ENCODE measurements at regions not wholly inside any gene's neighbourhood (a gene's known extent, or its start where the extent isn't known, plus 50 kb on each side); places are given as distances from the start of the nearest gene placed in this dataset.

DNA sequence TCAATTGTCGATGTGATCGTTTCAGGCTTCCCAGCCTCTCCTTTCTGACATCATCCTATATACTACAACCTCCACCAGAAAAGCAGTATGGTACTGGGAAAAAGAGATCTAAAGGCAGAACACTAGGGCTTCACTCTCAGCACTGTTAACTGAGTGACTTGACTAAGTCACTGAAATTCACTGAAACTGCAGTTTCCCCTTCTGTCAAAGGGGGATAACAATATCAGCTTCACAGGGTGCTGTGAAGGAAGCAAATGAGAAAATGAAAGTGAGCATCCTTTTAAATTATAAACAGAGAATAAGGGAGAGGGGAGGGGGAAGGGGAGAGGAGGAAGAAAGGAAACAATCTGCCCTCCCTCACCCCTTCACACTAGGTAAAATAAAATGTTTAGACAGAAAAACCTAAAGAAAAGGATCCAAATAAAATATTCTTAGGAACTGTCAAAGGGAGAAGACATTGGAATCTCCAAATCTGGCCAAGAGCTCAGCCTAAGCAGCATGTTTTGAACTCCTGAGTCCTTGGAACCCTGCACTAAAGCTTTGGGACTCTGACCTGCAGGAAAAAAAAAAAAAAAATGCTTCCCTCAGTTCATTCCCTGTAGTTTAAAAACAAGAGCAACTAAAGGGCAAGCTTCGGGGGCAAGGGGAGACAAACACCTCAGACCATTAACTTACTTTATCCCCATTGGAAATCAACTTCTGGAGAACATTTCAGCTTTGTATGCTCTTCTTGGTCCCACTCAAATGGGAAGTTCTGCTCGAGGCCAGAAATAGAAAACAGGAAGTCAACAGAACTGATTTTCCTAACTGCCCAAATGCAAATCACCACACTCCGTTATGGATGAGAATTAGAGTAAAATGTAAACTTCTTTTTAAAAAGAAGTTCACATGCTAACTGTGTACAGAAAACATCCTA, 178.3 kb downstream of the DEPDC1B start:
- Histone ChIP-seq H3K4me3 (ENCODE audit: low read depth in 1 of 3, low read length in 3 of 3) (no peak overlapping the region), H3K36me3 (ENCODE audit: control insufficient read depth in 3 of 3, insufficient read depth in 2 of 3, low read depth in 1 of 3, low read length in 3 of 3) (no peaks in the 10 kb centered on the region), H3K9me3 (ENCODE audit: control insufficient read depth in 2 of 2, insufficient read depth in 1 of 2, low read depth in 1 of 2, low read length in 1 of 2) (no peaks in the 10 kb centered on the region), H3K4me1 (ENCODE audit: control insufficient read depth in 3 of 3, insufficient read depth in 2 of 3, low read depth in 1 of 3, low read length in 2 of 3) (no peaks in the 10 kb centered on the region), H3K27ac (ENCODE audit: low read depth in 1 of 3, low read length in 2 of 3) (no peak overlapping the region), H3K27me3 (ENCODE audit: control insufficient read depth in 3 of 3, insufficient read depth in 3 of 3, low read length in 3 of 3) (no peaks in the 10 kb centered on the region)
- DNase-seq (peak in 1 of 2 donors; percentile 5), FAIRE-seq (no peak)
- 46 to 52% (median 50%) methylated on average over 5 of the region's 5 CpGs for WGBS, 3 donors

DNA sequence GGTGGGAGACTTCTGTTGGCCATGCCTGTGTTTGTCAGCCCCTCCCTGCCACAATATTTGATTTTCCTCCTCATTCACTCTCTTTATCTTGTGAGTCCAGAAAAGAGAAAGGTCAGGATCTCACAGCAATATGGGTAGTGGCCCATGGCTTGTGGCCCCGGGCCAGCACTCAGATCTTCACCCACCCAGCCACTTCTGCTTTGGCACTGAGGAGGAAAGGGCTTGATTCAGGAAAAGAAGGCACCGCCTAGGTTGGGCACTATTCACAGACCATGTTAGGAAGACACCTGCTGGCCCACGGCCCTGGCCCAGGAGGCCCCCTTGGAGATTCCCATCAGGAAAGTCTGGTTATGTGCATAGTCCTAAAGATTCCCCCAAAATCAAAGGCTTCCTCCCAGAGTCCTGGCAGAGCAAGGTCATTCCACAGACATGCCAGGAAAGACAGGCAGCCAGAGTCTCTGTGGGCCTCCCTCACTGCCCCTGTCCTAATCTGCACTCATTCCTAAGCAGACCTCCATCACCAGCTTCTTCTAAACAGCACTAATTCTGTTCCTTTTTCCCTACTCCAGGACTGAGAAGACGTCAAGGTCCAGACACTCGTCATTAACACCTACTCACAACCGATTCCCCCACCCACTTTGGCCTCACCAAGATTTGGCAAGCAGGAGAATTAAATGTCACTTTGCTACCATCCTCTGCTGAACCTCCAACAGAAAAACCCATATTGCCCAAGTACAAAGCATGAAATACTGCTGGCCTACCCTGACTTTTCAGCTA, 179.3 kb downstream of the DEPDC1B start:
- no peak for DNase-seq
- H3K4me1 ChIP-seq (ENCODE audit: control insufficient read depth in 3 of 3, insufficient read depth in 2 of 3, low read depth in 1 of 3, low read length in 2 of 3) = no peaks in the 10 kb centered on the region

DNA sequence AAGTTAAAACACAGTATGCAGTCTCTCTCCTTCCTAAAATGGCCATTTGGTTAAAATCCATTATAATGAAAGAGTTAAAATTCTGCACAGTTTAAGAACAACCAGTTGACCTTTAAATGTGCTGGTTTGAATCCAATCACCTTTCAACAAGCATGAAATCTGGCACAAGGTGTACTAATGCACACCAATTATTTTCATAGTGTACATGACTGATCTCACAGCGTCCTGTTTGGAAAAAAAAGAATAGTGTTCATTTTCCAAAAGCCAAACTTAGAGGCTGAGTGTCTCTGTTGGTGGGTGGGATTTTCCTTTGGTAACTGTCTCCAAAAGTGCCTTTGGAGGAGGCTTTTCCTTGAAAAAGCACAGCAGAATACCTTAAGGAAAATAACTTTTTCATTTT, 180.6 kb downstream of the DEPDC1B start:
- Histone ChIP-seq H3K4me1 (ENCODE audit: control insufficient read depth in 3 of 3, insufficient read depth in 2 of 3, low read depth in 1 of 3, low read length in 2 of 3) (no peaks in the 10 kb centered on the region), H3K4me3 (ENCODE audit: low read depth in 1 of 3, low read length in 3 of 3) (no peak overlapping the region), H3K9me3 (ENCODE audit: control insufficient read depth in 2 of 2, insufficient read depth in 1 of 2, low read depth in 1 of 2, low read length in 1 of 2) (no peaks in the 10 kb centered on the region), H3K36me3 (ENCODE audit: control insufficient read depth in 3 of 3, insufficient read depth in 2 of 3, low read depth in 1 of 3, low read length in 3 of 3) (no peaks in the 10 kb centered on the region), H3K27me3 (ENCODE audit: control insufficient read depth in 3 of 3, insufficient read depth in 3 of 3, low read length in 3 of 3) (no peaks in the 10 kb centered on the region), H3K27ac (ENCODE audit: low read depth in 1 of 3, low read length in 2 of 3) (no peak overlapping the region)
- no peak for FAIRE-seq
- no peak for DNase-seq
- 57 to 79% (median 63%) methylated on average over 1 of the region's 1 CpG for WGBS, 3 donors

More for the DNA sequence above, 179.3 kb downstream of the DEPDC1B start:
- H3K27ac ChIP-seq (ENCODE audit: low read depth in 1 of 3, low read length in 2 of 3) = no peak overlapping the region
- H3K36me3 ChIP-seq (ENCODE audit: control insufficient read depth in 3 of 3, insufficient read depth in 2 of 3, low read depth in 1 of 3, low read length in 3 of 3) = no peaks in the 10 kb centered on the region
- no peak for FAIRE-seq
- 76 to 80% (median 79%) methylated on average over 6 of the region's 6 CpGs for WGBS, 3 donors
- H3K4me3 ChIP-seq (ENCODE audit: low read depth in 1 of 3, low read length in 3 of 3) = no peak overlapping the region
- H3K27me3 ChIP-seq (ENCODE audit: control insufficient read depth in 3 of 3, insufficient read depth in 3 of 3, low read length in 3 of 3) = no peaks in the 10 kb centered on the region
- H3K9me3 ChIP-seq (ENCODE audit: control insufficient read depth in 2 of 2, insufficient read depth in 1 of 2, low read depth in 1 of 2, low read length in 1 of 2) = no peaks in the 10 kb centered on the region

DNA sequence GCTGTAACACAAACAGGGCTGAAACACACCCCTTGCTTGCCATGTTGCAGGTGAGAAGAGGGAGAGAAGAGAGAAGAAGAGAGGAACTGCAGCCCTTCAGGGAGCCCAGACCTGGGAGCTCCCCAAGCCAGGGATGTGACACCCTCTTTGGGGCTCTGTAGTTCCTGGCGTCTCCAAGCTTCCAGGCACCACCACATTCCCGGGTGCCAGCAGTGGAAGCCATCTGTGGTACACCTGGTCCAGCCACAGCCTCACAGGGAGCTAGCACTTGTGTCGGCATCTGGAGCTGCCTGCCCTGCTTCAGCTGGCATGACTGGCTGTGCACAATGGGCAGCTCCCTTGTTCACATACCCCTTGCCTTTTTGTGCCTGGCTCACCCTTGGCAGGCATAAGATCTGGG, 182.1 kb downstream of the DEPDC1B start:
- no peak for DNase-seq
- Histone ChIP-seq H3K36me3 (ENCODE audit: control insufficient read depth in 3 of 3, insufficient read depth in 2 of 3, low read depth in 1 of 3, low read length in 3 of 3) (no peaks in the 10 kb centered on the region), H3K9me3 (ENCODE audit: control insufficient read depth in 2 of 2, insufficient read depth in 1 of 2, low read depth in 1 of 2, low read length in 1 of 2) (no peaks in the 10 kb centered on the region), H3K4me1 (ENCODE audit: control insufficient read depth in 3 of 3, insufficient read depth in 2 of 3, low read depth in 1 of 3, low read length in 2 of 3) (no peaks in the 10 kb centered on the region), H3K4me3 (ENCODE audit: low read depth in 1 of 3, low read length in 3 of 3) (no peak overlapping the region), H3K27ac (ENCODE audit: low read depth in 1 of 3, low read length in 2 of 3) (no peak overlapping the region), H3K27me3 (ENCODE audit: control insufficient read depth in 3 of 3, insufficient read depth in 3 of 3, low read length in 3 of 3) (no peaks in the 10 kb centered on the region)
- no peak for FAIRE-seq
- 92 to 94% (median 93%) methylated on average over 3 of the region's 3 CpGs for WGBS, 3 donors

DNA sequence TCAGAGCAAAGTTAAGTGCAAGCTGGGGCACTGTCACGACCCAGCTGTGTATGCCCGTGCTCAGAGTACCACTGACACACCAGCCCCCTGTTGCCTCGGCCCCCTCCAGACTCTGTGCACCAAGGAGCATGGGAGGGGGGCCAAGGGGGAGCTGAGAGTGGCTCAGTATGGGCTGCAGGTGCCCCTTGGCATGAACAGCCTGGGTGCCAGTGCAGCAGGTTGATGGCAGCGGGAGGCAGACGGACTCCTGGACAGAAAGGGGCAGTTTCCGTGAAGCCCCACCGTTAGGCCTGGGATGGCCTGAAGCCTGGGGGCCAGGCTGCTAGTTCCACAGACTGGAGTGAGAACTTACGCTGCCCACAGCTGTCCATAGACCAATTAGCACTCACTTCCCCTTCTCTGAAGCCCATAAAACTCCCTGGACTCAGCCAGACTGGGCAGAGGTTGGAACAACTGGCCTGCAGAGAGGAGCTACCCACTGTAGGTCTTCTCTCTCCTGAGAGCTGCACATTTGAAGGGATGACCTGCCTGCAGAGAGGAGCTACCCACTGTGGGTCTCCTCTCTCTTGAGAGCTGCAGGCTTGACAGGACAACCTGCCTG, 182.8 kb downstream of the DEPDC1B start:
- H3K4me1 ChIP-seq (ENCODE audit: control insufficient read depth in 3 of 3, insufficient read depth in 2 of 3, low read depth in 1 of 3, low read length in 2 of 3) = no peaks in the 10 kb centered on the region
- no peaks in the 10 kb centered on the region for H3K9me3 ChIP-seq (ENCODE audit: control insufficient read depth in 2 of 2, insufficient read depth in 1 of 2, low read depth in 1 of 2, low read length in 1 of 2)
- no peaks in the 10 kb centered on the region for H3K27me3 ChIP-seq (ENCODE audit: control insufficient read depth in 3 of 3, insufficient read depth in 3 of 3, low read length in 3 of 3)
- FAIRE-seq (no peak), DNase-seq (no peak)
- 69 to 84% (median 77%) methylated on average over 8 of the region's 8 CpGs for WGBS, 3 donors
- H3K4me3 ChIP-seq (ENCODE audit: low read depth in 1 of 3, low read length in 3 of 3) = no peak overlapping the region
- no peak overlapping the region for H3K27ac ChIP-seq (ENCODE audit: low read depth in 1 of 3, low read length in 2 of 3)
- H3K36me3 ChIP-seq (ENCODE audit: control insufficient read depth in 3 of 3, insufficient read depth in 2 of 3, low read depth in 1 of 3, low read length in 3 of 3) = no peaks in the 10 kb centered on the region

DNA sequence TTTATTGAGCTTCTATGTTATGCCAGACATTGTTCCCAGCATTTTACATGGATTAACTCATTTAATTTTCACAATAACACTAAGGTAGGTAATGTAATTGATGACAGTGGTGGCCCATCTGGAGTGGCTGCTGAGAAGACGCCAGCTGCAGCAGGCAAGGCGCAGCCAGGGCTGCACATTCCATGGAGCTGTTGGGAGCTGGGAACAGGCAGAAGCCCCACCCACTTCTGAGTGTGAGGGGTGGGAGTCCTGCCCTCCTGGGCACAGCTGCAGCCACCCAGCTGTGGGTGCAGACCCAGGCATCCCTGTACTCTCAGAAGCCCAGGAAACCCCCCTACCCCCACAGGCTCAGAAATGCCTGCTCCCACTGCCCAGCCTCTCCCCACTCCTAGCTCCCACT, 183.3 kb downstream of the DEPDC1B start:
- H3K4me3 ChIP-seq (ENCODE audit: low read depth in 1 of 3, low read length in 3 of 3) = no peak overlapping the region
- no peaks in the 10 kb centered on the region for H3K4me1 ChIP-seq (ENCODE audit: control insufficient read depth in 3 of 3, insufficient read depth in 2 of 3, low read depth in 1 of 3, low read length in 2 of 3)
- FAIRE-seq (no peak), DNase-seq (no peak)
- H3K36me3 ChIP-seq (ENCODE audit: control insufficient read depth in 3 of 3, insufficient read depth in 2 of 3, low read depth in 1 of 3, low read length in 3 of 3) = no peaks in the 10 kb centered on the region
- WGBS, 3 donors = 62 to 86% (median 83%) methylated on average over 2 of the region's 2 CpGs
- no peaks in the 10 kb centered on the region for H3K27me3 ChIP-seq (ENCODE audit: control insufficient read depth in 3 of 3, insufficient read depth in 3 of 3, low read length in 3 of 3)
- no peak overlapping the region for H3K27ac ChIP-seq (ENCODE audit: low read depth in 1 of 3, low read length in 2 of 3)
- H3K9me3 ChIP-seq (ENCODE audit: control insufficient read depth in 2 of 2, insufficient read depth in 1 of 2, low read depth in 1 of 2, low read length in 1 of 2) = no peaks in the 10 kb centered on the region

DNA sequence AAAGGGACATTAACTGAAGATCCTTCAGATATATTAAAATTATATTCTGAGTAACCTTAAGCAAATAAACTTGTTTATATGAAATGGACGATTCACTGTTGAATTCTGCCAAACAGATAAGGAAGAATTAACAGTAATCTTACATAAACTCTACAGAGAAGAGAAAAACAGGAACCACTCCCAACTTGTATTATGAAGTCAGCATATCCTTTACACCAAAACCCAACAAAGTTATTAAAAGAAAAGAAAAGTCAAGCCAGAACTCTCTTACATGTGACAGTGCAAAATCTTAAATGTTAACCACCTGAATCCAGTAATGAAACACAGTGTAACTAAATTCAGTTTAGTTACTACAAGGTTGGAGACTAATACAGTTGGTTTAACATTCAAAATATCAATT, 185.8 kb downstream of the DEPDC1B start:
- Histone ChIP-seq H3K9me3 (ENCODE audit: control insufficient read depth in 2 of 2, insufficient read depth in 1 of 2, low read depth in 1 of 2, low read length in 1 of 2) (no peaks in the 10 kb centered on the region), H3K27me3 (ENCODE audit: control insufficient read depth in 3 of 3, insufficient read depth in 3 of 3, low read length in 3 of 3) (no peaks in the 10 kb centered on the region), H3K27ac (ENCODE audit: low read depth in 1 of 3, low read length in 2 of 3) (no peak overlapping the region), H3K4me3 (ENCODE audit: low read depth in 1 of 3, low read length in 3 of 3) (no peak overlapping the region), H3K4me1 (ENCODE audit: control insufficient read depth in 3 of 3, insufficient read depth in 2 of 3, low read depth in 1 of 3, low read length in 2 of 3) (no peaks in the 10 kb centered on the region), H3K36me3 (ENCODE audit: control insufficient read depth in 3 of 3, insufficient read depth in 2 of 3, low read depth in 1 of 3, low read length in 3 of 3) (no peaks in the 10 kb centered on the region)
- 0 to 14% (median 0%) methylated on average over 1 of the region's 1 CpG for WGBS, 3 donors
- DNase-seq = no peak
- peak; percentile 41 for FAIRE-seq

DNA sequence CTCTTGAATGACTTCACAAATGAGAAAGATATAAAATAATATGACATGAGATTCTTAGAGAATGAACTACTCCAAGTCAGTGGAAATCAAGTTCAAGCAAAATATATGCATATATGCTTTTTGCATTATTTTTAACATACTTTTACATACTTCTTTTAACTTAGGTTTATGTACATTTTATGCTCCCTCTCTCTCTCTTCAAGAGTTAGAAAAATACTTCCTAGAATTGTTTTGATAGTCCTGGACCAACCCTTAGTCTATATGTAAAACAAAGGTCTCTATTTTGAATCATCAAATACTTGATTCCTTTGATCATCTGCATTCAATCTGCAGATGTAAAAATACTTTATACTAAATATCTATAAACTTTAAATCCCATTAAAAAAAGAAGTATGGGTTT, 187.8 kb downstream of the DEPDC1B start:
- no peak for FAIRE-seq
- H3K27ac ChIP-seq (ENCODE audit: low read depth in 1 of 3, low read length in 2 of 3) = no peak overlapping the region
- no peak overlapping the region for H3K4me3 ChIP-seq (ENCODE audit: low read depth in 1 of 3, low read length in 3 of 3)
- DNase-seq = no peak
- no peaks in the 10 kb centered on the region for H3K9me3 ChIP-seq (ENCODE audit: control insufficient read depth in 2 of 2, insufficient read depth in 1 of 2, low read depth in 1 of 2, low read length in 1 of 2)
- no peaks in the 10 kb centered on the region for H3K27me3 ChIP-seq (ENCODE audit: control insufficient read depth in 3 of 3, insufficient read depth in 3 of 3, low read length in 3 of 3)
- H3K4me1 ChIP-seq (ENCODE audit: control insufficient read depth in 3 of 3, insufficient read depth in 2 of 3, low read depth in 1 of 3, low read length in 2 of 3) = no peaks in the 10 kb centered on the region
- H3K36me3 ChIP-seq (ENCODE audit: control insufficient read depth in 3 of 3, insufficient read depth in 2 of 3, low read depth in 1 of 3, low read length in 3 of 3) = no peaks in the 10 kb centered on the region

Measured in small intestine (tissue), 7 donors.